Central memory CD4-positive, alpha-beta T cell (primary cell): ENCODE measurements at regions not wholly inside any gene's neighbourhood (a gene's known extent, or its start where the extent isn't known, plus 50 kb on each side); places are given as distances from the start of the nearest gene placed in this dataset.

Source experiments
- DNase-seq: peaks from one replicate; pipeline ENCODE4 v3.0.0; 2022

DNA sequence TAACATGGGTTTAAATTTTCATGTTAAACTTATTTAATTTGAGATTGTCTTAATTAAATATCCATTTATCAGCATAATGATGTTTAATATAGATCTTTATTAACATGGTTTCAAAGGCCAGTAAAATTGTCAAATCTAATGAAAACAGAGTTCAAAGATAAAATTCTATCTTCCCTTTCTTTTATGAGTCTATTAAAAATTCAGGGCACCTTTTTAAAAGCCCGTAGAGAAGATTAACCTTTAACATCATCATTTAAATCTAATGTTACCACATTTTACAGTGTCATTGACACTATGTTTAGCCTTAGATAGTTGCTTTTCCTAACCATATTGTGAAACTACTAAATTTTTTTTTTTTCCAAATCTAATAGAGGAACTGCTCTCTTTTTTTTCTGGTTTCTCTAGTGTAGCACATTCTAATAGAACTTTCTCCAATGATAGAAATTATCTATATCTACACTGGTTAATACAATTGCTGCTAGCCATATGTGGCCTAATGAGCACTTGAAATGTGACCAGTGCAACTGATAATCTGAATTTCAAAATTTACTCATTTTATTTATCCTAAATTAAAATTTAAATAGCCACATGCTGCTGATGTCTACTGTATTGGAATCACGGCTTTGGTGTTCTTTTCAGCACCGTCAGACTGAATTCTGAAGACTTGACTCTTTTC lies 410.9 kb downstream of the UTRN start:
- no peak for DNase-seq

DNA sequence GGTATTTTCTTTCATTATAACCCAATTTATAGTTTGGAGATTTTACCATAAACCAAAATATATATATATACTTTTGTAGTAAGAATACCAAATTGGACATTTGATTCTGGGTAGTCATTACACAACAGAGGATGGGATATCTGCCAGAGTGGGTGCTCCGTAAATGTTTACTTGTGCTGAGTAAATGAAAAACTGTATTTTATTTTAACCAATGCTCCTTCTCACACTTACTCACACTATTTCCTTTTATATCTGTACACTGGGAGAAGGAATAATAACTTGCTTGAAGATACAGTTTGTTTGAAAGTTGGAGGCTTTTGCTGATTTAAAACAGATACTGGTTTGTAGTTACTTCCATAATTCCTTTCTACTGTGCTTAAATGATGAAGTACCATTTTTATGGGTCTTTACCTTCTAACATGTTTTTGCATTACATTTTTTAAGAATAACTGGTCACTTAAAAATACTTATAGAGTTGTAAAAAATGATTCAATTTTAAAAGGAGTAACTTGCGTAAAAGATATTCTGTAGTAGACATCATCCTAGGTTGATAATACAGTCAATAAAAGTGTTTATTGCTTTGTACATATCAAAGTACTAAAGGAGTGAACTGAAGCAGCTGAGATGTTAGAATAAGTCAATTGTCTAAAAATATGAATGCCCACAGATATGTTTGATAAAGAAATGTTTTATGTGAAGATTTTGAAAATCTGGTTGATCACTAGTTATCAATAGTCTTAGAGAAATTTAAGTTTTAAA lies 411.7 kb downstream of the UTRN start:
- no peak for DNase-seq

DNA sequence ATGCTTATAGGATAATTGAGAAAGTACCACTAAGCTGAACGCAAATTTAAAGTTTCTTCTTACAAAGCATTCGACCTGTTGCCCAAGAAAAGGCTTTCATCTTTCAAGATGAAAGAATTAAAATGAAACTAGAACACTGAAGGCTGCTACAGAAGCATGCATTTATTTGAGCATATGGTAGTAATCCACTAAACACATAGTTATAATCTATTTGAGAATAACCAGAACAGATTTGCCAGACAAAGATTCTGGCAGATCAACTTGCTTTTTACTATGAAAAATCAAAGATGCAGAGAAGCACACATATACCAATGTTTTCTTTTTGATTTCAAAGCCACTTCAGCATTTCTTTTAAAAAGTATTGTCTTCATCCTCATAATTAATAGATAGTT lies 412.2 kb downstream of the UTRN start:
- DNase-seq: no peak

DNA sequence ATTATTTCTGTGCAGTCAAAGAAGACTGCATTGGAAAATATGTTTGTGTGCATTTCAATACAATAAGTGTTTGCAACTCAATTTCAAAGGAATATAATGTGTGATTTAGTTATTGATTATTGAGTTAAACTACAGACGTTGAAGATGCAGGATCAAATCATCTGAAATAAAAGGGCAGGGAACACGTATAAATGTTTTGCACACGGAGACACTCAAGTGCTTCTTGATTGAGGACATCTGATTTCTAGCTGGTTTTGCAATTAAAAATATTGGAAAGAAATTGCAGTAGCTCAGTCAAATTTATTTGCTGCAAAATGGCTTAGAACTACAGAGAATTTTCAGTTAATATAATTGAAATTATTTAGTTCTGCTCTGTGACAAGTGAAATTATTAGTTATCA lies 412.7 kb downstream of the UTRN start:
- no peak for DNase-seq

DNA sequence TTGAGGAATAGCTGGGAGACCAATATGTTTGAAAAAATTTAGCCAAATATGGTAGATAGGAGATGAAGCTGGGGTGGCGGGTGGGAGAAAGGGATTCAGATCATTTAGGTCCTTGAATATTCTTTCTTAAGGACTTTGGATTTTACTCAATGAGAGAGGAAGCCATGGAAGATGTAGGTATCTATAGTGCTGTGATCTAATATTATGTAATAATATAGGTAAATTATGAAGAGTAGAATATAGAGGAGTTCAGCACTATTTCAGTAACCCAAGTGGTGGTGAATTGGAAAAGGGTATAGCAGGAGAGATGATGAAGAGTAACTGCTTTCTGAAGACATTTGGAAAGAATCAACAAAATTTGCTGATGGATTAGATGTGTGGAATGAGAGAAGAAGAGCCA lies 417.6 kb downstream of the UTRN start:
- DNase-seq: no peak

DNA sequence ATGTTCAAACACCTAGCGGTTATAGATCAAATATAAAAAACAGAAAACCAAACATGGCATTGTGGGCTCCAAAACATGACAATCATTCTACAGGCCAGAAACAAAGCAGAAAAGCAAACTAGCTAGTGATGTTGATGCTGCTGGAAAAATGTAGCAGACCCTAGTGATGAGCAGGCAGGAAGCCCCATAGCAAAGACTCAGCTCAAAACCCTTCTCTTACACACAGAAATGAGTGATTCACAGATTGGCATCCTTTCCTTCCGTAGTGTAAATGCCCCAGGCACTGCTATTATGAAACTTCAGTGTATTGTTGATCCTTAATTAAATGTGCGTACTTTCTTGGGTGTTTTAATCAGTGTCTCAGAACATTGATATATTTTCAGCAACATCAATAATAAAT lies 425.1 kb downstream of the UTRN start:
- no peak for DNase-seq

DNA sequence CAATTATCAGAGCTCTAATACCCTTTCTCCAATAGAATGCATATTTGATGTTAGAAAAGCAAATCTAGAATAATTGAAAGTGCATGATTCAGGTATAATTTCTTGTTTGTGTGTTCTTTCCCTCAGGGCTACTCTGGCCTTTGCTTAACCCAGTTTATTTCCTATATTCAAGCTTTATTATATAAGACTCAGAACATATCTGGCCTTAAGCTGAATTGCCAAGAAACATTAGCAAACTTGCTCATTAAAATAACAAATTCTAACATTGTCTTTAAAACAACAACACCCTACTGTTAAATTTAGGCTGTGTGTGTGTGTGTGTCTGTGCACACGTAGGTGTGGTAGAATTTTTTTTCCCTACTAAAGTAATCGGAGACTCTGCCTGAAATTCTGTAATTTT lies 426.5 kb downstream of the UTRN start:
- DNase-seq: no peak

DNA sequence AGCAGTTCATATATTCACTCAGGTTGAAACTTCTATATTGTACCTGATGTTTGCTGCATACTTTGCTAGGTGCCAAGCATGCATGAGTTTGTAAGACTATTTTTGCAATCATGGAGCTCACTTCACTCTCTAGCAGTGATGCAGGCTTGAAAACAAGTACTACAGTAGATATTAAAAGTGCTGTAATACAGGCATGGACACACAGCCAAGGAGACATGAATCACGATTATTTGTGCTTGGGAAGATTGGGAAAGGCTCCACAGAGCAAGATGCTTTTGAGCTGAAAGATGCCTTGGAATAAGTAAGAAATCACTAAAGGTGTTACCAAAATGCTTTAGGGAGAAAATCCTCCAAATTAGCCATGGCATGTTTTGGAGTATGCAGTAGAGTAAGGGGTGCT lies 427.4 kb downstream of the UTRN start:
- no peak for DNase-seq

DNA sequence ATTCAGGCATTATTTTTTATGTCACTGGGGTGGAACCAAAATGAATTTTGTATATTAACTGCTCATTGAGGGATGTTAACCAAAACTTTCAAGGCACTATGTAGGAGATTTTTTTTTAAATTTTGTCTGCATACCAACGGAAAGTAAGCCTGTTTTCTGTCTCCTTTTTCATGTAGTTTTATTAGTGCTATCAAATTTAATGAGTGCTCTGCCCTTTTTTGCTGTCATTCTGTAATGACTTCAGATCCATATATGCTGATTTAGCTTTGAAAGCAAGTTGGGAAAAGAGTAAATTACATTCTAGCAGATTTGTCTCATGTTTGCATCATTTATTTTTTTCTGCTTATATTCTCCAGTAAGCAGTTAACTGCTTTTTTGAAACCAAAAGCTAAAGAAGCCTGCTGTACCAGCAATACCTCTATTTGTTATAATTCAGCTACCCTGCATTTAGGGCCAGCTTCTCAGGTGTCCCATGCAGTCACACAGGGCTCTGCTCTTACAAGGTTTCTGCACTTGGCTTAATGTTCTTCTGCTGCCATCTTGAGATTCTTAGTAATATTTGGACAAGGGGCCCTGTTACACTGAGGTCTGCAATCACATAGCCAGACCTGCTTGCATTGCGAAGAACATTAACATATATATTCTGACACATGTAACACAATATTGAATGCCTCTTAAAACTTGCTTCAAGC lies 429.0 kb downstream of the UTRN start:
- no peak for DNase-seq

DNA sequence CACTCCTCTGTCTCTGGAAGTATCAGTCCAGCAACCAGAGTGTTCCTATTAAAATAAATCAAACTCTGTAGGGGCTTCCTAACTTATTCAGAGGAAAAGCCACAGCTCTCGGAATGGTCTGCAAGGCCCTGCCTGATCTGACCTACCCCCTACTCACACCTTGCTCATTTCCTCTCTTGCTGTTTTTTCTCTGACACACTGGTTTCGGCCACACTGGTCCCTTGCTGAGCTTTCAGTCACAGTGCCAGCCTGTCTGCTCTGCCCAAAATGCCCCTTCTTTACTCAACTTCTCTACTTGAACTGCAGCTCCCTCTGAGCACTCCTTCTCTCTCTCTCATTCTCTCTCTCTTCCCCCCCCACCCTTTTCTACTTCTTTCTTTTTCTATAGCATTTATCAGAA lies 430.2 kb downstream of the UTRN start:
- DNase-seq: no peak

DNA sequence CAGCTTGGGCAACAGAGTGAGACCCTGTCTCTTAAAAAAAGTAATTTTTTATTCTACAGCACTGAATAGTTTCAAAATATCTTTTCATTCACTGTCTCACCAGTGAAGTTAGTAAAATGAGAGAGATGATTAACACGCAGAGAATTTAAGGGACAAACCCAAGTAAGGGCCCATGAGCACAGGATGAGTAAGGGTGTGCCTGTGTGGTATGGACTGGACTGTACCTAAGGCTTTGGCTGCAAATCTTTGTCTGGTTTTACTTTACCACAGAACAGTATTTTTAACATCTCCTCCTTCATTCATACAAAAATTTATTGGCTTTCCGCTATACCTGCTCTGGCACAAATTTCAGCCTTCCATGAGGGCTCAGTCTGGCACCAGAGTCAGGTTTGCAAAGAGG lies 433.3 kb downstream of the UTRN start:
- no peak for DNase-seq

DNA sequence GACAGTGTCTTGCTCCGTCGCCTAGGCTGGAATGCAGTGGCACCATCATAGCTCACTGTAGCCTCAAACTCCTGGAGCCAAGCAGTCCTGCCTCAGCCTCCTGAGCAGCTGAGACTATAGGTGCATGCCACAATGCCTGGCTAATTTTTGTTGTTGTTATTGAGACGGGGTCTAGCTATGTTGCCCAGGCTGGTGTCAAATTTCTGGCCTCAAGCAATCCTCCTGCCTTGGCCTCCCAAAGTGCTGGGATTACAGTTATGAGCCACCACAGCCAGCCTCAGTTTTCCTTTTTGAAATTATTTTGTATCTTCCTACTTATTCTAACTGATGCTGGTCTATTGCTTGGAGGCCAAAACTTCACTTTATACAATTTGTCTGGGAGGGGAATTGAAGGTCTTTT lies 436.1 kb downstream of the UTRN start:
- no peak for DNase-seq

DNA sequence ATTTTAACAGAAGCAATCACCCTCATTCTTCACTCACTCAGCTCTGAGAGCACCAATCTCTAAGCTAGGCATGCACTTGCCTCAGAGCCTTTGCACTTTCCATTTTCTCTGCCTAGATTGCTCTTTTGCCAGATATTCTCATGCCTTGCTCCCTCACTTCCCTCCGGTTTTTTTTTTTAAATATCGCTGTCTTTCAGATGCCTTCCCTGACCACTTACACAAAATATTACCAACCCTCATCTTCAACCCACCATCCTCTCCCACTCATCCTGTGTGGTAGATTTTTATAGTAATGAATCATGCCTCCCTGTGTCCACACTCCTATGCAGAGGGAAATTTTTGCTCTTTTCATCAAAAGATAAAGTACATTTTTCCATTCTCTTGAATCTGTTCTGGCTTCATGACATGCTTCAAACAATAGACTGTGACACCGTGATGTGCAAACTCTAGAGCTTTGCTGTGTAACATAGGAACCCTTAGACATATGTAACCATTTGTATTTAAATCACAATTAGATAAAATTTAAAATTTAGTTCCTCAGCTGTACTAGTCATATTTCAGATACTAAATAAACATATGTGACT lies 437.1 kb downstream of the UTRN start:
- DNase-seq: no peak

DNA sequence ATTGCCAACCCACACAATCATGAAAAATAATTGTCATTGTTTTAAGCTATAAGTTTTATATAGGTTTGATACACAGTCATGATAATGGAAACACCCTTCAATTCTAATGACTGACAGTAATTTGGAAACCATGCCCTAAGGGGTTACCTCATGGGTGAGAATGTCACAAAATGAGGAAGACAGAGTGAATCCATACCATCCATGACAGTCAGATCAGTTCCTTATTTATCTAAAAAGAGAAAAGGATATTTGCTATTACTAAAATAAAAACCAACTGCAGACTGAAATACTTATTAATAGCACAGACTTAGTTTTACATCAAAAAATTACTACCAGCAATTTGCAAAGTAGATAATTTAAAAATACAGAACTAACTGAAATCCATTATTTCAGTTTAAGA lies 437.8 kb downstream of the UTRN start:
- DNase-seq: no peak

DNA sequence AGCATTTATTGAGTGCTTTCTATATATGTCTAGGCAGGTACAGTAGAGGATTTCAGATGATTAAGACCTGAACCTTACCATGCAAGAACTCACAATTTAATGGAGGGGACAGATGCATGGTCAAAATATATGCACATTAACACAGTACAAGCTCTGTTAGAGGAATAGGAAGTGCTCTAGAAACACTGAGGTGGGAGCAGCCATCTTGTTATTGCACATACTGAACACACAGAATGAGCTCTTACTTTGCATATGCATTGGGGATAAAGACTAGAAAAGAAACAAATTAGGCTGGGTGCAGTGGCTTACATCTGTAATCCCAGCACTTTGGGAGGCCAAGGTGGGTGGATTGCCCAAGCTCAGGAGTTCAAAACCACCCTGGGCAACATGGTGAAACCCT lies 438.3 kb downstream of the UTRN start:
- DNase-seq: no peak

DNA sequence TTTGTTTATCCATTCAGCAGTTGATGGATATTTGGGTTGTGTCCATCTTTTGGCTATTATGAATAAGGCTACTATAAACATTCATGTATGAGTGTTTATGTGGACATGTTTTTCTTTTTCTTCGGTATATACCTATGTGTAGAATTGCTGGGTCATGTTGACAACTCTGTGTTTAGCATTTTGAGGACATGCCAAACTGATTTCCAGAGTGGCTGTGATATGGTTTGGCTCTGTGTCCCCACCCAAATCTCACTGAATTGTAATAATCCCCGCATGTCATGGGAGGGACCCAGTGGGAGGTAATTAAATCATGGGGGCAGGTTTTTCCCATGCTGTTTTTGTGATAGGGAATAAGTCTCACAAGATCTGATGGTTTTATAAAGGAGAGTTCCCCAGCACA lies 439.7 kb downstream of the UTRN start:
- no peak for DNase-seq

DNA sequence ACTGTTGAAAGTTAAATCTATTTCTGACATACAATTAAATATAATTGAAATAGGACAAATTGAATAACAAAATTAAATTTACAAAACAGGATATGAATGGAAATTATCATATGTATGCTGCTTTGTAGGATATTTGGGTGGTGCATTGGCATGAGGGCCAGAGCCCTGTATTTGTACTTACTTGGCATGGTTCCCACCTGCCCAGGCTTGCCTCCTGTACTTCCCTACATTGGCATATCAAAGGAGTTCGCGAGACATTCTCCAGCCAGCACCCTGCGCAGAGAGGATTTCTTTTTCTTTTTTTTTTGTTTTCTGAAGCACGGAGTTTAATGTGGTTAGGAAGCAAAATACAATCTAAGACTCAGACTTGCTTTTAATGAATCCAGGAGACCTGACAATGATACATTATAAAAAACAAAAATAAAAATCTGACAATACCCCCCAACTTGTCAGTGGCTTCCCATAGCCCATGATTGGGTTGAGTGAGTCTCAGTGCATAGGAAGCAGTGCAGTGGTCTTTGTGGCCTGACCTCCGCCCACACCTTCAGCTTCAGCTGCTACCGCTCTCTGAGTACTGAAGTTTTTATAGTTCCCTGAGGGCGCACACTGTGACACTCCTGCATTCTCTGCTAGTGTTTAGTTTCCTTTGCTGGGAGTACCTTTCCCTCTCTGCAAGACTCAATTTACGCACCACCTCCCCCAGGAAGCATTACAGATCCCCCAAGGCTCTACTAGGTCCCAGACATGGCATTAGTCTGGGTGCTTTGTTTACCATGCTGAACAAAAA lies 440.8 kb downstream of the UTRN start:
- no peak for DNase-seq

DNA sequence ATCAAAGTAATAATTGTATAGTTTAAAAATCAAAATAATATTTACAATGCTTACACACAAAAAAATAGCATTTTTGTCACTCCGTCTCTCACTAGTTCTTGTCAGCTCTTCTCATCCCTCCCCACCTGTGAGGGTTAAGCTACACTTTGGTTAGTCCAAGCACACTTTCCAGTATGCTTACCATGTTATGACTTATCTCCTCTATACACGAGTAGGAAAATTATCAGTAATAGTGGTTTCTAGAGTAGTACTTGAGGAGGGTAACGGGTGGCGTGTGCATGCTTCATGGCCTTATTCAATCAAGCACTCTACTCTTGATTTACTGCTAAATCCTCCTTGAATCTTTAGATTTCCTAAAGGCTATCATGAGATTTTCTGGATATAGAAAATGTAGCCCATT lies 443.7 kb downstream of the UTRN start:
- no peak for DNase-seq

DNA sequence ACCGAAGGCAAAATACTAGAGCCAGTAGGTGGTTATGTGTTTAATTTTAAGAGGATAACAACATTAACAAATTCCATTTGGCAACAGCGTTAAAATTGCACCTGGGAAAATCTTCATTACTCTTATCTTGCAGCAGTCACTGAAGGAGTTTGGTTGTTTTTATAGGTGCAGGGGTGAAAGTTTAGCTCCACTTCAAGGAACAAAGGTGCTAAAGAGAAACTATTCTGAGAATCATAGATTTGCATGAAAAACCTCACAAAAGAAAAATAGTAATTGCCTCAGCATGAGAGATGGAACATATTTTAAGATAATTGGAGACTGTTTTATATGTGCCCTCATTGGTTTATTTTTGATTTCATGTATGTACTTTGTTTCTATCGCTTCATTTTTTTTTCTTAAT lies 444.4 kb downstream of the UTRN start:
- DNase-seq: no peak

DNA sequence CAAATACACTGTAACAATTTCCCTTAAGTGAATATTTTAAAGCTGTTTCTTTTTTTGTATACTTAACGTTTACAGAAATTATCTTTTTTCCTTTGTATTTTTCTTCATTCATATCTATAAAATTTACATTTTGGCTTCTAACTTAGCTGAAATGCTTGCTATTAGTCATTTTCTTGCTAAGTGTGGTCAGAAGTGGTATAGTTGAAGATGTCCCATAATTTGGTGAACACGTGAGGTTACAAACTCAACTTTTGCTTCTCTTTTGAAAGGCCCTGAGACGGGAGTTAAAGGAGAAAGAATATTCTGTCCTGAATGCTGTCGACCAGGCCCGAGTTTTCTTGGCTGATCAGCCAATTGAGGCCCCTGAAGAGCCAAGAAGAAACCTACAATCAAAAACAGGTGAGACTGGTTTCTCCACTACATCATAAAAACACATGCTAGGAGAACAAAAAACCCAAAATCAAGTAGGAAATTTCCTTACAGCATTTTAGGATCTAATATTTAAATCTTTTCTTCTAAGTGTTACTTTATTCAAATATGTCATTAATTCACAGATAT lies 445.0 kb downstream of the UTRN start:
- no peak for DNase-seq

DNA sequence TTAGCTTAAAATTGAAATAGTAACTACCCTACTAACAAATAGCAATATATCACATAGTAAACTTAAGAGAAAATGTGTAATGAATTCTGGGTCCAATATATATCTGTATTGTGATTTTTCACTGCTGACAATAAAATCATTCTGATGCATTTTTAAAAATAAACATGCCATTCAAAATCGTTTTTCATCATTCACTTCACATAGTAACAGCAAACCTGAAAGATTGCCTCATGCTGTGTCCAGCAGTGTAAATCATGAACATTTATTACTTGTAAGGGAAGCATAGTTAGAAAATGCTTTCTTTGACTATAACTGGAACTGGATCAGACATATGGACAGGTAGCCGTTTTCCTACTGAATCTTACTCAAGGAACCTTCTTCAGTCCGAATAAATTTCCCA lies 446.1 kb downstream of the UTRN start:
- DNase-seq: no peak

DNA sequence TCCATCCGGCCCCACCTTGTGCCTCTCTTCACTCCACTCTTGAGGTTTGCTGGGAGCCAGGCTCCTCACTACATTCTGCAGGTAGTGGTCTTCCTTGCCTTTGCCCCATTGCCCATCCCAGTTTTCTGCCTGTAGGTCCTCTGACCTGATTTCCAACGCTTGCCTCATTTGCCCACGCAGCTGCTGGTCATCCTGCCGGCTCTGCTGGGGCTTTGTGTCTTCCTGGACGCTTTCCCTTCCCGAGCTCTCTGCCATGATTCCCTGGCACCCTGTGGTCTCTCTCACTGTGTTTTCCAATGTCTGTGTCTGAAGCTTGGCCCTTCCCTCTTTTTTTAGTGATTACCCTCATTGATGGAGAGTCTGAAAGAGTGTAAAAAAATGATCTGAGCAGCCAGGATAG lies 451.6 kb downstream of the UTRN start:
- DNase-seq: no peak

DNA sequence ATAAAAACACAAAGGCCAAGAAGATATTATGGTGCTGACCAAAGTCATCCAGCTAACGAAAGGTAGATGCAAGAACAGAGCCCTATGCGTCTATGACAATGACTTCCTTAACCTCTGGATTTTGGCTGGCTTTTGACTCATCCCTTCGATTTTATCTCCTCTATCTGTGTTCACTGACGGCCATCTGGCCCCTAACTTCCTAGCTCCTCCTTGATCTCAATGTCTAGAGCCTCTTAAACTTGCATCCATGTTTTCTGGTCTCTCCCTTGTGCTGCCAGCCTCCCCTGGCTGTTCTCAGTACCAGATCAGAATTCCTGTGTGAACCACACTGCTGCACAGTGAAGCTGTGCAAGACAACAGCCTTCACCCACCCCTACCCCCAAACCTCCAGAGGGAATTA lies 452.9 kb downstream of the UTRN start:
- no peak for DNase-seq
